Gastroesophageal sphincter (tissue), 3 donors: ENCODE measurements at regions not wholly inside any gene's neighbourhood (a gene's known extent, or its start where the extent isn't known, plus 50 kb on each side); places are given as distances from the start of the nearest gene placed in this dataset.

Source experiments
- EP300 ChIP-seq: sonication (generic); formaldehyde crosslinking; IDR thresholded peaks from one replicate; pipeline ENCODE4 v1.6.1; 2017; ENCODE audit warnings: antibody characterized with exemption, mild to moderate bottlenecking
- TF ChIP-seq, protein P1 (sequence below), 4 experiments: fragments of 200-600 bp in 2 of 4; fragments of 450-650 bp in 2 of 4; sonication (generic) in 1 of 4; IDR thresholded peaks; one replicate each; pipeline ENCODE4 v1.5.1; 2017 to 2019; ENCODE audit warnings: antibody characterized with exemption in 4 of 4, mild to moderate bottlenecking in 2 of 4, moderate library complexity in 2 of 4

DNA sequence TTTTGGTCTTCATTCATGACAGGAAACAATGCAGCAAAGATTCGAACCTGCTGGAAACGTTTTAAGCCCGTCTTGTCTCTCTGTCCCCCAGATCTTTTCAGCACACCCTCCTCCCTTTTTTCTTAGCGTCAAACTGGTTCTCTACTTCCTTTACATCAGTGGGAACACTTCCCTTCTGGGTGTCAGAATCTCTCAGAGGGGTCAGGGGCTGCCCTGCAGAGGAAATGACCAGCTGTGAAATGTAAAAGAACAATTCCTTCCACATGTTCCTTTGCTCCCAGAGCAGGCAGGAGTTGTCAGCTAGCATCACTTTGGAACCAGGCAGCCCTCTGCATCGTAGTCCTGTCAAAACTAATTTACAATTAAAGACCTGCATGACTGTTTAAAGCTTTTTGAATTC is 619.0 kb downstream of the TFAP2A start:
- TF ChIP-seq, protein P1, sequence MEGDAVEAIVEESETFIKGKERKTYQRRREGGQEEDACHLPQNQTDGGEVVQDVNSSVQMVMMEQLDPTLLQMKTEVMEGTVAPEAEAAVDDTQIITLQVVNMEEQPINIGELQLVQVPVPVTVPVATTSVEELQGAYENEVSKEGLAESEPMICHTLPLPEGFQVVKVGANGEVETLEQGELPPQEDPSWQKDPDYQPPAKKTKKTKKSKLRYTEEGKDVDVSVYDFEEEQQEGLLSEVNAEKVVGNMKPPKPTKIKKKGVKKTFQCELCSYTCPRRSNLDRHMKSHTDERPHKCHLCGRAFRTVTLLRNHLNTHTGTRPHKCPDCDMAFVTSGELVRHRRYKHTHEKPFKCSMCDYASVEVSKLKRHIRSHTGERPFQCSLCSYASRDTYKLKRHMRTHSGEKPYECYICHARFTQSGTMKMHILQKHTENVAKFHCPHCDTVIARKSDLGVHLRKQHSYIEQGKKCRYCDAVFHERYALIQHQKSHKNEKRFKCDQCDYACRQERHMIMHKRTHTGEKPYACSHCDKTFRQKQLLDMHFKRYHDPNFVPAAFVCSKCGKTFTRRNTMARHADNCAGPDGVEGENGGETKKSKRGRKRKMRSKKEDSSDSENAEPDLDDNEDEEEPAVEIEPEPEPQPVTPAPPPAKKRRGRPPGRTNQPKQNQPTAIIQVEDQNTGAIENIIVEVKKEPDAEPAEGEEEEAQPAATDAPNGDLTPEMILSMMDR (IDR thresholded peaks at IDR 0.05) = no peak
- TF ChIP-seq EP300 = no peak
